ENCODE measurements at regions not wholly inside any gene's neighbourhood (a gene's known extent, or its start where the extent isn't known, plus 50 kb on each side); places are given as distances from the start of the nearest gene placed in this dataset.

GRCh38 chr1:30610917-30611316 lies 112.5 kb downstream of the MATN1 start:
- Histone ChIP-seq H3K4me3 (ENCODE audit: low read depth in 1 of 2, low read length in 2 of 2) (no peak overlapping the region), H3K36me3 (ENCODE audit: control insufficient read depth in 1 of 2, insufficient read depth in 2 of 2, low read length in 2 of 2) (no peaks in the 10 kb centered on the region), H3K9ac (ENCODE audit: low read depth in 1 of 2, low read length in 2 of 2) (no peak overlapping the region), H3K9me3 (ENCODE audit: control insufficient read depth in 1 of 2, low read length in 2 of 2) (no peaks in the 10 kb centered on the region), H3K27ac (ENCODE audit: low read depth, low read length) (no peak overlapping the region), H3K4me1 (ENCODE audit: control insufficient read depth in 1 of 2, insufficient read depth in 2 of 2, low read length in 2 of 2) (no peaks in the 10 kb centered on the region), H3K27me3 (ENCODE audit: control insufficient read depth in 1 of 2, insufficient read depth in 2 of 2, low read length in 2 of 2) (peaks cover 0 to 6% of the 10 kb centered on the region in 2 donors)

- no peak overlapping the region for H3K4me3 ChIP-seq (ENCODE audit: low read depth in 1 of 2, low read length in 2 of 2)
- no peaks in the 10 kb centered on the region for H3K36me3 ChIP-seq (ENCODE audit: control insufficient read depth in 1 of 2, insufficient read depth in 2 of 2, low read length in 2 of 2)
- H3K27me3 ChIP-seq (ENCODE audit: control insufficient read depth in 1 of 2, insufficient read depth in 2 of 2, low read length in 2 of 2) = peaks cover 0 to 6% of the 10 kb centered on the region in 2 donors
- H3K27ac ChIP-seq (ENCODE audit: low read depth, low read length) = no peak overlapping the region
- H3K9ac ChIP-seq (ENCODE audit: low read depth in 1 of 2, low read length in 2 of 2) = no peak overlapping the region
- no peaks in the 10 kb centered on the region for H3K9me3 ChIP-seq (ENCODE audit: control insufficient read depth in 1 of 2, low read length in 2 of 2)
- no peaks in the 10 kb centered on the region for H3K4me1 ChIP-seq (ENCODE audit: control insufficient read depth in 1 of 2, insufficient read depth in 2 of 2, low read length in 2 of 2)
These were observed 113.4 kb downstream of the MATN1 start for GRCh38 chr1:30609999-30610345.

- Histone ChIP-seq H3K4me1 (ENCODE audit: control insufficient read depth in 1 of 2, insufficient read depth in 2 of 2, low read length in 2 of 2) (no peaks in the 10 kb centered on the region), H3K27ac (ENCODE audit: low read depth, low read length) (no peak overlapping the region), H3K9me3 (ENCODE audit: control insufficient read depth in 1 of 2, low read length in 2 of 2) (no peaks in the 10 kb centered on the region), H3K9ac (ENCODE audit: low read depth in 1 of 2, low read length in 2 of 2) (no peak overlapping the region), H3K36me3 (ENCODE audit: control insufficient read depth in 1 of 2, insufficient read depth in 2 of 2, low read length in 2 of 2) (no peaks in the 10 kb centered on the region), H3K4me3 (ENCODE audit: low read depth in 1 of 2, low read length in 2 of 2) (no peak overlapping the region), H3K27me3 (ENCODE audit: control insufficient read depth in 1 of 2, insufficient read depth in 2 of 2, low read length in 2 of 2) (peaks cover 0 to 6% of the 10 kb centered on the region in 2 donors)
These were observed 113.9 kb downstream of the MATN1 start for GRCh38 chr1:30609336-30609998.

- no peaks in the 10 kb centered on the region for H3K36me3 ChIP-seq (ENCODE audit: control insufficient read depth in 1 of 2, insufficient read depth in 2 of 2, low read length in 2 of 2)
- no peak overlapping the region for H3K9ac ChIP-seq (ENCODE audit: low read depth in 1 of 2, low read length in 2 of 2)
- H3K4me3 ChIP-seq (ENCODE audit: low read depth in 1 of 2, low read length in 2 of 2) = no peak overlapping the region
- no peaks in the 10 kb centered on the region for H3K4me1 ChIP-seq (ENCODE audit: control insufficient read depth in 1 of 2, insufficient read depth in 2 of 2, low read length in 2 of 2)
- H3K27me3 ChIP-seq (ENCODE audit: control insufficient read depth in 1 of 2, insufficient read depth in 2 of 2, low read length in 2 of 2) = peaks cover 0 to 6% of the 10 kb centered on the region in 2 donors
- no peak overlapping the region for H3K27ac ChIP-seq (ENCODE audit: low read depth, low read length)
- no peaks in the 10 kb centered on the region for H3K9me3 ChIP-seq (ENCODE audit: control insufficient read depth in 1 of 2, low read length in 2 of 2)
These were observed 115.7 kb downstream of the MATN1 start for GRCh38 chr1:30607723-30608122.

- Histone ChIP-seq H3K27me3 (ENCODE audit: control insufficient read depth in 1 of 2, insufficient read depth in 2 of 2, low read length in 2 of 2) (peaks cover 0 to 6% of the 10 kb centered on the region in 2 donors), H3K36me3 (ENCODE audit: control insufficient read depth in 1 of 2, insufficient read depth in 2 of 2, low read length in 2 of 2) (no peaks in the 10 kb centered on the region), H3K9me3 (ENCODE audit: control insufficient read depth in 1 of 2, low read length in 2 of 2) (no peaks in the 10 kb centered on the region), H3K27ac (ENCODE audit: low read depth, low read length) (no peak overlapping the region), H3K4me3 (ENCODE audit: low read depth in 1 of 2, low read length in 2 of 2) (no peak overlapping the region), H3K4me1 (ENCODE audit: control insufficient read depth in 1 of 2, insufficient read depth in 2 of 2, low read length in 2 of 2) (no peaks in the 10 kb centered on the region), H3K9ac (ENCODE audit: low read depth in 1 of 2, low read length in 2 of 2) (no peak overlapping the region)
These were observed 117.2 kb downstream of the MATN1 start for GRCh38 chr1:30606166-30606565.

- no peaks in the 10 kb centered on the region for H3K4me1 ChIP-seq (ENCODE audit: control insufficient read depth in 1 of 2, insufficient read depth in 2 of 2, low read length in 2 of 2)
- no peaks in the 10 kb centered on the region for H3K9me3 ChIP-seq (ENCODE audit: control insufficient read depth in 1 of 2, low read length in 2 of 2)
- H3K9ac ChIP-seq (ENCODE audit: low read depth in 1 of 2, low read length in 2 of 2) = no peak overlapping the region
- no peaks in the 10 kb centered on the region for H3K36me3 ChIP-seq (ENCODE audit: control insufficient read depth in 1 of 2, insufficient read depth in 2 of 2, low read length in 2 of 2)
- H3K4me3 ChIP-seq (ENCODE audit: low read depth in 1 of 2, low read length in 2 of 2) = no peak overlapping the region
- H3K27me3 ChIP-seq (ENCODE audit: control insufficient read depth in 1 of 2, insufficient read depth in 2 of 2, low read length in 2 of 2) = peaks cover 0 to 6% of the 10 kb centered on the region in 2 donors
- no peak overlapping the region for H3K27ac ChIP-seq (ENCODE audit: low read depth, low read length)
These were observed 117.9 kb downstream of the MATN1 start for GRCh38 chr1:30605441-30605920.

- Histone ChIP-seq H3K36me3 (ENCODE audit: control insufficient read depth in 1 of 2, insufficient read depth in 2 of 2, low read length in 2 of 2) (no peaks in the 10 kb centered on the region), H3K4me1 (ENCODE audit: control insufficient read depth in 1 of 2, insufficient read depth in 2 of 2, low read length in 2 of 2) (no peaks in the 10 kb centered on the region), H3K9me3 (ENCODE audit: control insufficient read depth in 1 of 2, low read length in 2 of 2) (no peaks in the 10 kb centered on the region), H3K27me3 (ENCODE audit: control insufficient read depth in 1 of 2, insufficient read depth in 2 of 2, low read length in 2 of 2) (peaks cover 0 to 6% of the 10 kb centered on the region in 2 donors), H3K4me3 (ENCODE audit: low read depth in 1 of 2, low read length in 2 of 2) (no peak overlapping the region), H3K27ac (ENCODE audit: low read depth, low read length) (no peak overlapping the region), H3K9ac (ENCODE audit: low read depth in 1 of 2, low read length in 2 of 2) (no peak overlapping the region)
These were observed 118.5 kb downstream of the MATN1 start for GRCh38 chr1:30604801-30605440.

- no peaks in the 10 kb centered on the region for H3K36me3 ChIP-seq (ENCODE audit: control insufficient read depth in 1 of 2, insufficient read depth in 2 of 2, low read length in 2 of 2)
- no peaks in the 10 kb centered on the region for H3K9me3 ChIP-seq (ENCODE audit: control insufficient read depth in 1 of 2, low read length in 2 of 2)
- H3K4me3 ChIP-seq (ENCODE audit: low read depth in 1 of 2, low read length in 2 of 2) = no peak overlapping the region
- H3K27me3 ChIP-seq (ENCODE audit: control insufficient read depth in 1 of 2, insufficient read depth in 2 of 2, low read length in 2 of 2) = no peaks in the 10 kb centered on the region
- no peaks in the 10 kb centered on the region for H3K4me1 ChIP-seq (ENCODE audit: control insufficient read depth in 1 of 2, insufficient read depth in 2 of 2, low read length in 2 of 2)
- no peak overlapping the region for H3K27ac ChIP-seq (ENCODE audit: low read depth, low read length)
- no peak overlapping the region for H3K9ac ChIP-seq (ENCODE audit: low read depth in 1 of 2, low read length in 2 of 2)
These were observed 120.1 kb downstream of the MATN1 start for GRCh38 chr1:30603081-30603858.

- Histone ChIP-seq H3K9ac (ENCODE audit: low read depth in 1 of 2, low read length in 2 of 2) (no peak overlapping the region), H3K27me3 (ENCODE audit: control insufficient read depth in 1 of 2, insufficient read depth in 2 of 2, low read length in 2 of 2) (no peaks in the 10 kb centered on the region), H3K4me3 (ENCODE audit: low read depth in 1 of 2, low read length in 2 of 2) (no peak overlapping the region), H3K9me3 (ENCODE audit: control insufficient read depth in 1 of 2, low read length in 2 of 2) (no peaks in the 10 kb centered on the region), H3K4me1 (ENCODE audit: control insufficient read depth in 1 of 2, insufficient read depth in 2 of 2, low read length in 2 of 2) (no peaks in the 10 kb centered on the region), H3K27ac (ENCODE audit: low read depth, low read length) (no peak overlapping the region), H3K36me3 (ENCODE audit: control insufficient read depth in 1 of 2, insufficient read depth in 2 of 2, low read length in 2 of 2) (no peaks in the 10 kb centered on the region)
These were observed 121.9 kb downstream of the MATN1 start for GRCh38 chr1:30601316-30602085.

All from duodenal mucosa (tissue), 2 donors.